Thyroid gland (tissue), 4 donors: ENCODE measurements at regions not wholly inside any gene's neighbourhood (a gene's known extent, or its start where the extent isn't known, plus 50 kb on each side); places are given as distances from the start of the nearest gene placed in this dataset.

Experiments
- POLR2A ChIP-seq, 2 donors: fragments of 450-650 bp; IDR thresholded peaks; one replicate each; pipeline ENCODE4 v1.6.1; 2017; ENCODE audit warnings: antibody characterized with exemption in 2 of 2, mild to moderate bottlenecking in 2 of 2, moderate library complexity in 1 of 2
- TF ChIP-seq, protein P1 (sequence below), 6 experiments: fragments of 200-600 bp in 3 of 6; fragments of 450-650 bp in 3 of 6; sonication (generic) in 3 of 6; IDR thresholded peaks; one replicate each; pipeline ENCODE4 v1.5.1; 2016 to 2019; ENCODE audit warnings: antibody characterized with exemption in 6 of 6, mild to moderate bottlenecking in 2 of 6, inconsistent platforms in 1 of 6, moderate library complexity in 1 of 6

DNA sequence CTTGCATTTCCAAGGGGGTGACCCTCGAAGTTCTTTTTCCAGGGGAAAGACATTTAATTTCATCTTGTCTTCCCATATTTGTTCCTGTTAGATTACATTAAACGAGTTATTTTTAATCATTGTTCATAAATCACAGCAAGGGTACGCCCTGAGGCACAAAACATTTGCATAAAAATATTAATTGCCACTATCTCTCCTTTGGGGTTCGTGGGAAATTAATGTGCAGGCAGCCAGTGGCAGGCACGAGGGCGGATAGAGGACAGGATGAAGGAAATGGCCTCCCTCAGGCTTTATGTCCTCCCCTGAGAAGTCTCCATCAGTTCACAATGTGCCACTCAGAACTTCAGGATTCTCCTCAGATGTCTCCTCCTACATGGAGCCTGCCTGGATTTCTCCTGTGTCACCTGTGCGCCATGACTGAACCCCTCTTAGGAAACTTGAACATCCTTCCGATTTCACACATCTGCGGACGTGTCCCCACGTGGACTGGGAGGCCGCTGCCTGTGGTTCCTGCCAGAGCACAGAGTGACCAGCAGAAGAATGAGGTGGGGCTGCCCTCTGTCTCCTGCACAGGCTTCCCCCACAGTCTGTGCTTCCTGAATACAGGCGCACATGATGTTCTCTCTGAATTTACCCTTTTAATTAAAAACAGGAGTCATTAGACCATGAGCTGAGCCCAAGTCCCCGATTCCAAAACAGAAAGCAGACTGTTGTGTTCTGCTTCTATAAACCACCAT lies 1085.9 kb downstream of the TBC1D22A start:
- TF ChIP-seq, protein P1, sequence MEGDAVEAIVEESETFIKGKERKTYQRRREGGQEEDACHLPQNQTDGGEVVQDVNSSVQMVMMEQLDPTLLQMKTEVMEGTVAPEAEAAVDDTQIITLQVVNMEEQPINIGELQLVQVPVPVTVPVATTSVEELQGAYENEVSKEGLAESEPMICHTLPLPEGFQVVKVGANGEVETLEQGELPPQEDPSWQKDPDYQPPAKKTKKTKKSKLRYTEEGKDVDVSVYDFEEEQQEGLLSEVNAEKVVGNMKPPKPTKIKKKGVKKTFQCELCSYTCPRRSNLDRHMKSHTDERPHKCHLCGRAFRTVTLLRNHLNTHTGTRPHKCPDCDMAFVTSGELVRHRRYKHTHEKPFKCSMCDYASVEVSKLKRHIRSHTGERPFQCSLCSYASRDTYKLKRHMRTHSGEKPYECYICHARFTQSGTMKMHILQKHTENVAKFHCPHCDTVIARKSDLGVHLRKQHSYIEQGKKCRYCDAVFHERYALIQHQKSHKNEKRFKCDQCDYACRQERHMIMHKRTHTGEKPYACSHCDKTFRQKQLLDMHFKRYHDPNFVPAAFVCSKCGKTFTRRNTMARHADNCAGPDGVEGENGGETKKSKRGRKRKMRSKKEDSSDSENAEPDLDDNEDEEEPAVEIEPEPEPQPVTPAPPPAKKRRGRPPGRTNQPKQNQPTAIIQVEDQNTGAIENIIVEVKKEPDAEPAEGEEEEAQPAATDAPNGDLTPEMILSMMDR (IDR thresholded peaks at IDR 0.05) = no peak
- no peak for TF ChIP-seq POLR2A (IDR thresholded peaks at IDR 0.05)
